BLaER1 treated with 17β-estradiol and CSF1 and Interleukin-3, amounts not matched to agents 10 nM and 100 nM (cell line): ENCODE measurements at regions not wholly inside any gene's neighbourhood (a gene's known extent, or its start where the extent isn't known, plus 50 kb on each side); places are given as distances from the start of the nearest gene placed in this dataset.

Experiments
- H3K27ac ChIP-seq, 11 experiments: shearing (Covaris generic); formaldehyde crosslinking; 2 replicates each; pipeline ENCODE4 v1.8.1; 2022
- H3K27me3 ChIP-seq, 11 experiments: shearing (Covaris generic); formaldehyde crosslinking; 2 replicates each; pipeline ENCODE4 v1.8.1; 2022
- H3K36me3 ChIP-seq, 11 experiments: shearing (Covaris generic); formaldehyde crosslinking; 2 replicates each; pipeline ENCODE4 v1.8.1; 2022
- H3K4me1 ChIP-seq, 10 experiments: shearing (Covaris generic); formaldehyde crosslinking; 2 replicates each; pipeline ENCODE4 v1.8.1; 2022
- H3K4me2 ChIP-seq, 11 experiments: shearing (Covaris generic); formaldehyde crosslinking; 2 replicates each; pipeline ENCODE4 v1.8.1; 2022
- H3K4me3 ChIP-seq, 10 experiments: shearing (Covaris generic); formaldehyde crosslinking; 2 replicates each; pipeline ENCODE4 v1.8.1; 2022
- H3K9ac ChIP-seq, 11 experiments: shearing (Covaris generic); formaldehyde crosslinking; 2 replicates each; pipeline ENCODE4 v1.8.1; 2022
- H3K9me3 ChIP-seq, 11 experiments: shearing (Covaris generic); formaldehyde crosslinking; replicated peaks in 1 of 11; 2 replicates each; pipeline ENCODE4 v1.8.1; 2022
- H4K20me1 ChIP-seq, 11 experiments: shearing (Covaris generic); formaldehyde crosslinking; 2 replicates each; pipeline ENCODE4 v1.8.1; 2022
- Cebpa-rat ChIP-seq, 11 experiments: shearing (Covaris generic); IDR thresholded peaks; 2 replicates each; pipeline ENCODE4 v1.8.1; 2022

GRCh38 chr10:65556006-65556405, 1369.8 kb upstream of the LRRTM3 start:
- no peak overlapping the region for H3K9ac ChIP-seq
- H3K4me3 ChIP-seq: no peak overlapping the region
- no peaks in the 10 kb centered on the region for H3K9me3 ChIP-seq
- H3K27ac ChIP-seq: no peak overlapping the region
- no peak for TF ChIP-seq Cebpa-rat (IDR thresholded peaks at IDR 0.05)
- H3K4me1 ChIP-seq: no peaks in the 10 kb centered on the region
- no peaks in the 10 kb centered on the region for H4K20me1 ChIP-seq
- H3K36me3 ChIP-seq: no peaks in the 10 kb centered on the region
- no peak overlapping the region for H3K4me2 ChIP-seq
- no peaks in the 10 kb centered on the region for H3K27me3 ChIP-seq

- Histone ChIP-seq H4K20me1 (no peaks in the 10 kb centered on the region), H3K4me2 (no peak overlapping the region), H3K4me1 (no peaks in the 10 kb centered on the region), H3K36me3 (no peaks in the 10 kb centered on the region), H3K9ac (no peak overlapping the region), H3K27ac (no peak overlapping the region), H3K4me3 (no peak overlapping the region), H3K9me3 (no peaks in the 10 kb centered on the region), H3K27me3 (no peaks in the 10 kb centered on the region)
- no peak for TF ChIP-seq Cebpa-rat (IDR thresholded peaks at IDR 0.05)
Observed at GRCh38 chr10:65559369-65559768, 1366.5 kb upstream of the LRRTM3 start.

GRCh38 chr10:65565246-65565645, 1360.6 kb upstream of the LRRTM3 start:
- TF ChIP-seq Cebpa-rat (IDR thresholded peaks at IDR 0.05): no peak
- Histone ChIP-seq H3K27me3 (no peaks in the 10 kb centered on the region), H3K9ac (no peak overlapping the region), H3K4me1 (peaks cover under 1 to 3% (median 2%) of the 10 kb centered on the region in 10 experiments; a peak in 15 of 20 replicates), H3K27ac (no peak overlapping the region), H3K9me3 (no peaks in the 10 kb centered on the region), H3K4me3 (no peak overlapping the region), H3K4me2 (no peak overlapping the region), H3K36me3 (no peaks in the 10 kb centered on the region), H4K20me1 (no peaks in the 10 kb centered on the region)

- Histone ChIP-seq H3K4me2 (no peak overlapping the region), H3K4me3 (no peak overlapping the region), H4K20me1 (no peaks in the 10 kb centered on the region), H3K9me3 (no peaks in the 10 kb centered on the region), H3K36me3 (no peaks in the 10 kb centered on the region), H3K9ac (no peak overlapping the region), H3K27ac (no peak overlapping the region), H3K4me1 (peaks cover 9 to 15% (median 13%) of the 10 kb centered on the region in 10 experiments; a peak in 18 of 20 replicates), H3K27me3 (no peaks in the 10 kb centered on the region)
- TF ChIP-seq Cebpa-rat (IDR thresholded peaks at IDR 0.05): no peak
Observed at GRCh38 chr10:65566906-65567305, 1358.9 kb upstream of the LRRTM3 start.

DNA sequence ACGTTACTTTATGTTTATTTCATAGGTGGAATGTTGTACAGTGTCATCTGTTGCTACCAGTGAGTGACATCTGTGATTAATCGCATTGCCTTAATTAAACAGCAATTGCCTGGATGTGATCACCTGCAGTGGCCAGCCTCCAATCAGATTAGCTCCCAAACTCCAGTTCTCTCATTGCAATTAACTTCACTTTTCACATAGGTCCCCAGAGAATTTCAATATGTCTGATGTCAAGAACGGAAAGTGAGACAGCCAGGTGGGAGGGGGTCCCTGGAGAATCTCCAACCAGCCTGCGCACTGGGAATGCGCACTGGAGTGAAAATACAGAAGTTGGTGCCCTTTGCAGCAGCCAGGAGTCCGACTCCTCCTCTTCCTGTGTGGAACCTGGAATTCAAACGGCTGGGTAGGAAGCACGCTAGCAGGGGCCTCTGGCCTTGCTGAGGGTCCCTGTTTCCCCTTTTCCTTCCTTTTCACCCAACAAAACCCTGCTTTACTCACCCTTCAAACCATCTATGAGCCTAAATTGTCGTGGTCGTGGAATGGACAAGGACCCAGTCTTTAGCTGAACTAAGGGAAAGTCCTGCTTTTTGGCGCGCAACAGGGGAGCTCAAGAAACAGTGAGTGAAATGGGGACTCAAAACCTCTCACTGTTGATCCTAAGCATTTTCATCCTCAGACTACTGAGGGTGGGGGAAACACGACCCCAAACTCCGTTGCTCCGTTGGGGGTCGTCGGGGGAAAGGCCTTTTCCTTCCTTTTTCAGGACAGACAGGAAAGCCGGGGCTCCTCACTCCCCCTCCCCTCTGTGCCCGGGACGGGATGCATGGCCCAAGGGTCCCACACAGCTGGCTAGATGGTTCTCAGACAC, 1355.5 kb upstream of the LRRTM3 start:
- Histone ChIP-seq H3K4me2 (peak overlapping the region; percentile 55 to 81 (median 75)), H3K9me3 (no peaks in the 10 kb centered on the region), H3K4me3 (peak overlapping the region; percentile 6 to 63 (median 41); a peak in 19 of 20 replicates), H4K20me1 (no peaks in the 10 kb centered on the region; a peak in 1 of 22 replicates), H3K27ac (peak overlapping the region in 8 of 11 experiments; percentile 27 to 55 (median 46); a peak in 13 of 22 replicates), H3K27me3 (no peaks in the 10 kb centered on the region), H3K4me1 (peaks cover 9 to 15% (median 13%) of the 10 kb centered on the region in 10 experiments; a peak in 18 of 20 replicates), H3K36me3 (no peaks in the 10 kb centered on the region), H3K9ac (peak overlapping the region in 9 of 11 experiments; percentile 10 to 44 (median 27); a peak in 12 of 22 replicates)
- TF ChIP-seq Cebpa-rat (IDR thresholded peaks at IDR 0.05): no peak

- Histone ChIP-seq H3K4me2 (peak overlapping the region; percentile 55 to 81 (median 75)), H3K9ac (peak overlapping the region in 6 of 11 experiments; percentile 10 to 44 (median 28); a peak in 7 of 22 replicates), H3K36me3 (no peaks in the 10 kb centered on the region), H3K4me1 (peaks cover 9 to 15% (median 13%) of the 10 kb centered on the region in 10 experiments; a peak in 18 of 20 replicates), H3K4me3 (peak overlapping the region; percentile 6 to 63 (median 41); a peak in 16 of 20 replicates), H3K27ac (peak overlapping the region in 7 of 11 experiments; percentile 27 to 55 (median 49); a peak in 12 of 22 replicates), H3K27me3 (no peaks in the 10 kb centered on the region), H3K9me3 (no peaks in the 10 kb centered on the region), H4K20me1 (no peaks in the 10 kb centered on the region; a peak in 1 of 22 replicates)
- no peak for TF ChIP-seq Cebpa-rat (IDR thresholded peaks at IDR 0.05)
Observed at GRCh38 chr10:65571011-65571570, 1354.7 kb upstream of the LRRTM3 start.

DNA sequence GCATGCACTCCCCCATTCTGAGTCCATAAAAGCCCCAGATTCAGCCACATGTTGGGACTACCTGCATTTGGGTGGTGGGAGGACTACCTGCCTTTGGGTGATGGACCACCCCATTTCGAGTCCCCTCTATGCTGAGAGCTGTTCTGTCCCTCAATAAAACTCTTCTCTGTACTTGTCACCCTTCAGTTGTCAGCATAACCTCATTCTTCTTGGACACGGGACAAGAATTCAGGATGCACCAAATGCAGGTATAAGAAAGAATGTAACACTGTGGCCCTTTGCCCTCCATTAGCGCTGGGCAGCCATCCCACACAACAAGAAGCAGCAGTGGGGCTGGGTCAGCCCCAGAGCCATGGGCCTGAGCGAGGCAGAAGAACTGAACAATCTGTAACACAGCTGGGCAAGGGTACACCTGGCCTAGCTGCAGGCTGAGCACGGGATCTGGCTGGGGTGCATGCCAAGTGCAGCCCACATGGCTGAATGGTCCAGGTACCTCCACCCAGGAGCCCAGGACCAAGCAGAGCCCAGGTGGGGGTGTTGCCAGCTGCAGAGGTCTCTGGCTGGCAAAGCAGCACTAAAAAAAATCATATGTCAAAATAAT, 1344.3 kb upstream of the LRRTM3 start:
- no peak overlapping the region for H3K27ac ChIP-seq
- 0 out of 22 replicates have a peak, but pooled peaks cover 0 to 5% (median 0%) of the 10 kb centered on the region in 11 experiments for H3K36me3 ChIP-seq
- H3K4me3 ChIP-seq: no peak overlapping the region
- H3K9ac ChIP-seq: no peak overlapping the region
- H3K9me3 ChIP-seq: peaks cover 24 to 42% (median 32%) of the 10 kb centered on the region in 11 experiments
- H3K4me1 ChIP-seq: peaks cover 0 to 4% (median 0%) of the 10 kb centered on the region in 10 experiments; a peak in 1 of 20 replicates
- no peaks in the 10 kb centered on the region for H3K27me3 ChIP-seq
- TF ChIP-seq Cebpa-rat (IDR thresholded peaks at IDR 0.05): no peak
- no peak overlapping the region for H3K4me2 ChIP-seq
- no peaks in the 10 kb centered on the region for H4K20me1 ChIP-seq

DNA sequence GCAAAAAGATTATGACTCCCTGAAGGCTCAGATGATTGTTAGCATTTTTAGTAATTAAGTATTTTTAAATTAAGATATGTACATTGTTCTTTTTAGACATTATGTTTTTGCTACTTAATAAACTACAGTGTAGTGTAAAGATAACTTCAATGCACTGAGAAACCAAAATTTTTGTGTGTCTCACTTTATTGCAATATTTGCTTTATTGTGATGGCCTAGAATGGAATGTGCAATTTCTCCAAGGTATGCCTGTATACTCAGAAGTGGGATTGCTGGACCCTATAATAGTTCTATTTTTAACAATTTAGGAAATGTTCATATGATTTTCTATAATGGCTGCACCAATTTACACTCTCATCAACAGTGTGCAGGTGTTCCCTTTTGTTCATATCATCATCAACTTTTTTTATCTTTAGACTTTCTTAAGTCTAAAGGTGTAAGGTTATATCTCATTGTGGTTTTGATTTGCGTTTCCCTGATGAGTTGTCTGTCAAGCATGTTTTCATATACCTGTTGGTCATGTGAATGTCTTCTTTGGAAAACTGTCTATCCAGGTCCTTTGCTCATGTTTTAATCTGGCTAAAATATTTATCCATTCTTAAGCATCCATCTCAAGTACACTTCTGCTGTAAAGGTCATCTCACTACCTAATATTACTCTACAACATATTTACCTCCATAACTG, 1323.5 kb upstream of the LRRTM3 start:
- no peak for TF ChIP-seq Cebpa-rat (IDR thresholded peaks at IDR 0.05)
- no peak overlapping the region for H3K4me2 ChIP-seq
- H4K20me1 ChIP-seq: no peaks in the 10 kb centered on the region
- H3K36me3 ChIP-seq: no peaks in the 10 kb centered on the region
- no peak overlapping the region for H3K4me3 ChIP-seq
- H3K27ac ChIP-seq: no peak overlapping the region
- 0 out of 22 replicates have a peak, but pooled peaks cover 0 to 3% (median 0%) of the 10 kb centered on the region in 11 experiments for H3K9me3 ChIP-seq
- H3K9ac ChIP-seq: no peak overlapping the region
- H3K27me3 ChIP-seq: no peaks in the 10 kb centered on the region
- H3K4me1 ChIP-seq: no peaks in the 10 kb centered on the region
